Lung (tissue), 11 donors: ENCODE measurements at regions not wholly inside any gene's neighbourhood (a gene's known extent, or its start where the extent isn't known, plus 50 kb on each side); places are given as distances from the start of the nearest gene placed in this dataset.

Experiments used
- ATAC-seq: fragments of 200-7000 bp; cut with Tn5 transposase; one replicate; pipeline ENCODE4 v1.9.1; 2020; ENCODE audit warnings: moderate number of reproducible peaks; ENCODE audit not compliant: insufficient read depth, low FRiP score
- DNase-seq, 3 donors: peaks; one replicate each; pipeline ENCODE4 v3.0.0-alpha.2; 2013 to 2017
- H3K27ac ChIP-seq, 2 donors: one replicate each; pipeline ENCODE4 v1.5.1; 2013; ENCODE audit warnings: mild to moderate bottlenecking in 2 of 2, moderate library complexity in 2 of 2, control low read depth in 1 of 2, inconsistent platforms in 1 of 2, low read depth in 1 of 2, low read length in 1 of 2
- H3K27me3 ChIP-seq, 3 donors: one replicate each; pipeline ENCODE4 v1.5.1; 2013; ENCODE audit warnings: low read length in 2 of 3; ENCODE audit not compliant: control insufficient read depth in 3 of 3, insufficient read depth in 3 of 3
- H3K36me3 ChIP-seq, 4 donors: one replicate each; pipeline ENCODE4 v1.5.1; 2013; ENCODE audit warnings: low read length in 4 of 4, mild to moderate bottlenecking in 1 of 4, moderate library complexity in 1 of 4; ENCODE audit not compliant: control insufficient read depth in 4 of 4, insufficient read depth in 4 of 4
- H3K4me1 ChIP-seq, 5 donors: one replicate each; pipeline ENCODE4 v1.5.1; 2013; ENCODE audit warnings: low read length in 5 of 5, mild to moderate bottlenecking in 2 of 5, moderate library complexity in 1 of 5; ENCODE audit not compliant: control insufficient read depth in 5 of 5, insufficient read depth in 5 of 5
- H3K4me3 ChIP-seq: one replicate; pipeline ENCODE4 v1.5.1; 2013; ENCODE audit warnings: mild to moderate bottlenecking, control low read depth, moderate library complexity
- H3K9ac ChIP-seq, 2 donors: one replicate each; pipeline ENCODE4 v1.5.1; 2013; ENCODE audit warnings: low read length in 2 of 2, control low read depth in 1 of 2; ENCODE audit not compliant: insufficient read depth in 1 of 2
- H3K9me3 ChIP-seq, 4 donors: one replicate each; pipeline ENCODE4 v1.5.1; 2013; ENCODE audit warnings: low read length in 3 of 4, mild to moderate bottlenecking in 1 of 4, moderate library complexity in 1 of 4; ENCODE audit not compliant: control insufficient read depth in 4 of 4, insufficient read depth in 3 of 4
- CTCF ChIP-seq: IDR thresholded peaks from 2 replicates; pipeline ENCODE4 v1.5.1; 2012; ENCODE audit warnings: mild to moderate bottlenecking; ENCODE audit errors: control extremely low read depth, extremely low read depth
- WGBS, 2 donors: extraction: QIAGEN DNeasy Blood & Tissue Kit; methylation state at CpG; one replicate each; pipeline ENCODE4 v1.1.7; 2013; 5-methylcytosine and 5-hydroxymethylcytosine counted together
- donor health status: control.
- donor health status: control.
- donor health status: Bipolar disorder and iron deficiency.
- donor health status: healthy.
- donor health status: DM: yes; HTN: yes; CAD: no.

GRCh38 chr1:119225265-119225664 lies 84.8 kb upstream of the WARS2 start:
- H3K27me3 ChIP-seq: no peaks in the 10 kb centered on the region
- H3K4me1 ChIP-seq: peaks cover 0 to 20% (median 0%) of the 10 kb centered on the region in 5 donors
- DNase-seq: peak in 2 of 3 donors; percentile 56 to 61
- TF ChIP-seq CTCF: no peak
- H3K9me3 ChIP-seq: no peaks in the 10 kb centered on the region
- ATAC-seq: no peak
- no peak overlapping the region for H3K27ac ChIP-seq
- H3K9ac ChIP-seq: no peak overlapping the region
- H3K4me3 ChIP-seq: no peak overlapping the region
- no peaks in the 10 kb centered on the region for H3K36me3 ChIP-seq

GRCh38 chr1:119225831-119226230 lies 85.4 kb upstream of the WARS2 start:
- Histone ChIP-seq H3K9me3 (no peaks in the 10 kb centered on the region), H3K4me1 (peaks cover 0 to 20% (median 0%) of the 10 kb centered on the region in 5 donors), H3K36me3 (no peaks in the 10 kb centered on the region), H3K27me3 (no peaks in the 10 kb centered on the region), H3K27ac (no peak overlapping the region), H3K9ac (no peak overlapping the region), H3K4me3 (no peak overlapping the region)
- no peak for TF ChIP-seq CTCF
- 91 to 93% methylated on average over 2 of the region's 2 CpGs for WGBS, 2 donors
- DNase-seq (peak in 1 of 3 donors; percentile 30), ATAC-seq (no peak)

GRCh38 chr1:119226321-119226720 lies 85.9 kb upstream of the WARS2 start:
- peaks cover 0 to 20% (median 0%) of the 10 kb centered on the region in 5 donors for H3K4me1 ChIP-seq
- no peak for TF ChIP-seq CTCF
- ATAC-seq (no peak), DNase-seq (no peak)
- no peaks in the 10 kb centered on the region for H3K27me3 ChIP-seq
- no peaks in the 10 kb centered on the region for H3K9me3 ChIP-seq
- no peak overlapping the region for H3K27ac ChIP-seq
- H3K4me3 ChIP-seq: no peak overlapping the region
- H3K36me3 ChIP-seq: no peaks in the 10 kb centered on the region
- H3K9ac ChIP-seq: no peak overlapping the region
- 93 to 94% methylated on average over 1 of the region's 1 CpG for WGBS, 2 donors

- H3K36me3 ChIP-seq: no peaks in the 10 kb centered on the region
- no peak for TF ChIP-seq CTCF
- no peak overlapping the region for H3K9ac ChIP-seq
- peaks cover 0 to 20% (median 0%) of the 10 kb centered on the region in 5 donors for H3K4me1 ChIP-seq
- WGBS, 2 donors: 86 to 87% methylated on average over 3 of the region's 3 CpGs
- H3K27ac ChIP-seq: no peak overlapping the region
- DNase-seq (no peak), ATAC-seq (no peak)
- H3K9me3 ChIP-seq: no peaks in the 10 kb centered on the region
- H3K4me3 ChIP-seq: no peak overlapping the region
- no peaks in the 10 kb centered on the region for H3K27me3 ChIP-seq
These were observed 86.5 kb upstream of the WARS2 start for GRCh38 chr1:119226913-119227312.
